GM12892 (cell line): ENCODE measurements at regions not wholly inside any gene's neighbourhood (a gene's known extent, or its start where the extent isn't known, plus 50 kb on each side); places are given as distances from the start of the nearest gene placed in this dataset.

Source experiments
- POLR2A ChIP-seq: IDR thresholded peaks from 2 replicates; pipeline ENCODE4 v1.6.1; 2011; ENCODE audit warnings: low read depth, low read length, control low read depth
- TAF1 ChIP-seq: IDR thresholded peaks from 2 replicates; pipeline ENCODE4 v1.6.1; 2011; ENCODE audit warnings: low read depth, mild to moderate bottlenecking, control low read depth, low read length, borderline replicate concordance

DNA sequence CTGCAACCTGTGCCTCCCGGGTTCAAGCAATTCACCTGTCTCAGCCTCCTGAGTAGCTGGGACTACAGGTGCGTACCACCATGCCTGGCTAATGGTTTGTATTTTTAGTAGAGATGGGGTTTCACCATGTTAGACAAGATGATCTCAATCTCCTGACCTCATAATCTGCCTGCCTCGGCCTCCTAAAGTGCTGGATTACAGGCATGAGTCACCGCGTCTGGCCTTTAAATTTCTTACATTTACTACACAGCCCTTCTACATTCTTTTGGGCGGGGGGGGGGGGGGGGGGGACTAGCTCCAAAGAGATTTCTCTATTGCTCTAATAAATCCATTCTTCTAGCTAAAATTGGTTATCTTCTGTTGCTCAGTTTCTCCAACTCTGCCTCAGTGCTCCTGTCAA, 964.9 kb upstream of the ACVR2A start:
- TF ChIP-seq POLR2A: no peak
- no peak for TF ChIP-seq TAF1
